ENCODE measurements at regions not wholly inside any gene's neighbourhood (a gene's known extent, or its start where the extent isn't known, plus 50 kb on each side); places are given as distances from the start of the nearest gene placed in this dataset.

GRCh38 chr3:127438951-127439350 is 151.1 kb upstream of the PRR20G start:
- no peaks in the 10 kb centered on the region for H3K9me1 ChIP-seq (ENCODE audit: insufficient read depth, low read length)
- H4K5ac ChIP-seq (ENCODE audit: low read depth, low read length), result no peak overlapping the region
- no peak overlapping the region for H2AK5ac ChIP-seq (ENCODE audit: low read depth, low read length)
- no peak overlapping the region for H4K8ac ChIP-seq (ENCODE audit: low read depth in 2 of 2, low read length in 2 of 2)
- no peak for DNase-seq
- no peaks in the 10 kb centered on the region for H3K79me1 ChIP-seq (ENCODE audit: low read depth in 1 of 2, low read length in 2 of 2)
- CTCF ChIA-PET, result interaction anchor here (1.0 kb wide), 1 partner anchor 15 kb away, joined by 3 read pairs; no protein-coding TSS in a partner anchor
- H3K9me3 ChIP-seq (ENCODE audit: control insufficient read depth, insufficient read depth, low read length), result no peaks in the 10 kb centered on the region
- no peak overlapping the region for H4K91ac ChIP-seq (ENCODE audit: insufficient read depth, low read depth, low read length)
- ATAC-seq (ENCODE audit: low read depth), result no peak
- H2BK120ac ChIP-seq (ENCODE audit: low read depth, low read length), result no peak overlapping the region
- intact Hi-C loops (cut with micrococcal nuclease), result no loop called here
- no peak overlapping the region for H3K9ac ChIP-seq (ENCODE audit: low read depth, low read length)
- H3K27me3 ChIP-seq (ENCODE audit: control insufficient read depth, insufficient read depth, low read length), result peaks cover 13% of the 10 kb centered on the region; the same call in 1 of the 2 replicates
- no peak overlapping the region for H3K4me2 ChIP-seq (ENCODE audit: low read depth, low read length)
- WGBS, 2 experiments (ENCODE audit: extremely low coverage in 2 of 2, insufficient read length in 1 of 2), result 60% methylated on average over 1 of the region's 3 CpGs; no CpG with 5 or more reads in 1 of the 2 experiments
- H2AFZ ChIP-seq (replicated peaks; ENCODE audit: low read length, poor library complexity), result no peak overlapping the region
- no peaks in the 10 kb centered on the region for H3K4me1 ChIP-seq (ENCODE audit: control insufficient read depth, insufficient read depth, low read length)
- H2BK15ac ChIP-seq (ENCODE audit: low read depth, low read length), result no peak overlapping the region
- no peak overlapping the region for H2BK5ac ChIP-seq (ENCODE audit: low read depth, low read length, poor library complexity, severe bottlenecking)
- no peak overlapping the region for H3K23ac ChIP-seq (ENCODE audit: low read depth, low read length)
- H3K4ac ChIP-seq (ENCODE audit: low read depth, low read length), result no peak overlapping the region
- H2BK20ac ChIP-seq (ENCODE audit: low read depth, low read length), result no peak overlapping the region
- no peaks in the 10 kb centered on the region for H3K36me3 ChIP-seq (ENCODE audit: control insufficient read depth, insufficient read depth, low read length)
- H3K14ac ChIP-seq (replicated peaks; ENCODE audit: low read depth, low read length), result no peak overlapping the region
- no peaks in the 10 kb centered on the region for H4K20me1 ChIP-seq (ENCODE audit: insufficient read depth, low read length)
- BruUV-seq (replicated peaks), result no TSS peak
- no peak overlapping the region for H2AK9ac ChIP-seq (replicated peaks; ENCODE audit: low read depth, low read length, poor library complexity)
- H3K27ac ChIP-seq (ENCODE audit: insufficient read depth, low read length), result no peak overlapping the region
- H3K18ac ChIP-seq (ENCODE audit: low read depth, low read length), result no peak overlapping the region
- no peak overlapping the region for H3K4me3 ChIP-seq (ENCODE audit: insufficient read depth, low read depth, low read length)
- in situ Hi-C loops (cut with MboI; ENCODE audit: low sequenced_read_pairs), result no loop called here
- dilution Hi-C loops (cut with HindIII; ENCODE audit: low sequenced_read_pairs, unreplicated experiment), result no loop called here
- POLR2A ChIA-PET (ENCODE audit: unreplicated experiment), result no interaction called here
- H3K56ac ChIP-seq (ENCODE audit: extremely low read depth, insufficient read depth, low read length), result no peak overlapping the region
- TF ChIP-seq POLR2A (IDR thresholded peaks at IDR 0.05; ENCODE audit: low read depth, low read length), result no peak
- TF ChIP-seq RCOR1 (IDR thresholded peaks at IDR 0.05; ENCODE audit: insufficient replicate concordance, low read length), result no peak
- no peak for TF ChIP-seq CEBPB (IDR thresholded peaks at IDR 0.05; ENCODE audit: low read depth, low read length)
- no peak for TF ChIP-seq MAFK (IDR thresholded peaks at IDR 0.05; ENCODE audit: low read depth, low read length)
- no peak for TF ChIP-seq MXI1 (IDR thresholded peaks at IDR 0.05; ENCODE audit: borderline replicate concordance, low read depth, low read length)
- TF ChIP-seq SMC3 (IDR thresholded peaks at IDR 0.05; ENCODE audit: low read depth, low read length), result no peak
- TF ChIP-seq ELK1 (IDR thresholded peaks at IDR 0.05; ENCODE audit: borderline replicate concordance, low read depth, low read length), result no peak
- TF ChIP-seq RFX5 (IDR thresholded peaks at IDR 0.05; ENCODE audit: low read depth, low read length), result no peak
- TF ChIP-seq USF2 (IDR thresholded peaks at IDR 0.05; ENCODE audit: low read depth, low read length), result no peak
- no peak for TF ChIP-seq BHLHE40 (IDR thresholded peaks at IDR 0.05; ENCODE audit: low read depth, low read length)
- no peak for TF ChIP-seq MAZ (IDR thresholded peaks at IDR 0.05; ENCODE audit: borderline replicate concordance, low read depth, low read length)
- TF ChIP-seq FOS (IDR thresholded peaks at IDR 0.05; ENCODE audit: low read depth, low read length), result no peak
- TF ChIP-seq RAD21 (IDR thresholded peaks at IDR 0.05; ENCODE audit: low read length), result no peak
- TF ChIP-seq CHD1 (IDR thresholded peaks at IDR 0.05; ENCODE audit: low read depth, low read length), result no peak
- TF ChIP-seq CTCF (conservative IDR thresholded peaks at IDR 0.05; ENCODE audit: low read depth, low read length), result no peak
- TF ChIP-seq NFE2L2 (IDR thresholded peaks at IDR 0.05; ENCODE audit: low read depth, low read length), result no peak

Measured in IMR-90 (cell line).